ENCODE measurements at regions not wholly inside any gene's neighbourhood (a gene's known extent, or its start where the extent isn't known, plus 50 kb on each side); places are given as distances from the start of the nearest gene placed in this dataset.

- DNase-seq: peak; percentile 39
- WGBS, 2 donors (ENCODE audit: low coverage in 1 of 2): 66% methylated on average over 2 of the region's 2 CpGs; no CpG with 5 or more reads in 1 of the 2 donors
- Histone ChIP-seq H3K27ac (peak overlapping the region in 2 of 4 donors; percentile 5 to 8), H3K27me3 (no peaks in the 10 kb centered on the region), H3K4me3 (no peak overlapping the region), H3K9me3 (no peaks in the 10 kb centered on the region), H3K4me1 (peaks cover 0 to 9% (median 0%) of the 10 kb centered on the region in 4 donors), H3K36me3 (no peaks in the 10 kb centered on the region)
- TF ChIP-seq EP300 (IDR thresholded peaks at IDR 0.05; ENCODE audit: low read depth) (no peak), CTCF (IDR thresholded peaks at IDR 0.05) (no peak), POLR2AphosphoS5 (IDR thresholded peaks at IDR 0.05) (no peak), POLR2A (IDR thresholded peaks at IDR 0.05) (no peak)
- intact Hi-C loops (cut with DNase I; ENCODE audit: low total_unique reads) (no loop called here), in situ Hi-C loops (cut with MboI; ENCODE audit: low pct_ligation_motif_present in 1 of 4, low pct_unique_long_range_greater_than_20kb in 1 of 4, low sequenced_read_pairs in 3 of 4) (no loop called here)
Measured at GRCh38 chr12:115722181-115722580, 555.3 kb downstream of the MED13L start.

GRCh38 chr12:115716551-115716950, 560.9 kb downstream of the MED13L start:
- H3K36me3 ChIP-seq: no peaks in the 10 kb centered on the region
- TF ChIP-seq CTCF (IDR thresholded peaks at IDR 0.05) (no peak), EP300 (IDR thresholded peaks at IDR 0.05; ENCODE audit: low read depth) (no peak), POLR2A (IDR thresholded peaks at IDR 0.05) (no peak), POLR2AphosphoS5 (IDR thresholded peaks at IDR 0.05) (no peak)
- no peak for DNase-seq
- peaks cover 0 to 11% (median 0%) of the 10 kb centered on the region in 4 donors for H3K4me1 ChIP-seq
- 63 to 67% methylated on average over 3 to 4 of the region's 4 CpGs for WGBS, 2 donors (ENCODE audit: low coverage in 1 of 2)
- in situ Hi-C loops (cut with MboI; ENCODE audit: low pct_ligation_motif_present in 1 of 4, low pct_unique_long_range_greater_than_20kb in 1 of 4, low sequenced_read_pairs in 3 of 4) (no loop called here), intact Hi-C loops (cut with DNase I; ENCODE audit: low total_unique reads) (no loop called here)
- no peak overlapping the region for H3K4me3 ChIP-seq
- no peaks in the 10 kb centered on the region for H3K9me3 ChIP-seq
- no peaks in the 10 kb centered on the region for H3K27me3 ChIP-seq
- no peak overlapping the region for H3K27ac ChIP-seq

- in situ Hi-C loops (cut with MboI; ENCODE audit: low pct_ligation_motif_present in 1 of 4, low pct_unique_long_range_greater_than_20kb in 1 of 4, low sequenced_read_pairs in 3 of 4): no loop called here
- peak overlapping the region in 1 of 4 donors; percentile 5 for H3K27ac ChIP-seq
Measured at GRCh38 chr12:115712676-115713075, 564.8 kb downstream of the MED13L start.

GRCh38 chr12:115710104-115710564, 567.4 kb downstream of the MED13L start:
- in situ Hi-C loops (cut with MboI; ENCODE audit: low pct_ligation_motif_present in 1 of 4, low pct_unique_long_range_greater_than_20kb in 1 of 4, low sequenced_read_pairs in 3 of 4): no loop called here
- H3K36me3 ChIP-seq: no peaks in the 10 kb centered on the region

More at GRCh38 chr12:115712676-115713075, 564.8 kb downstream of the MED13L start:
- H3K4me3 ChIP-seq: no peak overlapping the region
- H3K9me3 ChIP-seq: no peaks in the 10 kb centered on the region
- H3K4me1 ChIP-seq: peaks cover 0 to 21% (median 9%) of the 10 kb centered on the region in 4 donors
- intact Hi-C loops (cut with DNase I; ENCODE audit: low total_unique reads): no loop called here
- H3K27me3 ChIP-seq: no peaks in the 10 kb centered on the region
- no peak for TF ChIP-seq POLR2A (IDR thresholded peaks at IDR 0.05)
- TF ChIP-seq EP300 (IDR thresholded peaks at IDR 0.05; ENCODE audit: low read depth): no peak
- no peak for TF ChIP-seq POLR2AphosphoS5 (IDR thresholded peaks at IDR 0.05)
- no peak for TF ChIP-seq CTCF (IDR thresholded peaks at IDR 0.05)
- peak; percentile 13 for DNase-seq
- 24 to 32% methylated on average over 3 of the region's 3 CpGs for WGBS, 2 donors (ENCODE audit: low coverage in 1 of 2)
- H3K36me3 ChIP-seq: no peaks in the 10 kb centered on the region

More at GRCh38 chr12:115710104-115710564, 567.4 kb downstream of the MED13L start:
- peak; percentile 7 for DNase-seq
- TF ChIP-seq CTCF (IDR thresholded peaks at IDR 0.05) (no peak), EP300 (IDR thresholded peaks at IDR 0.05; ENCODE audit: low read depth) (no peak), POLR2A (IDR thresholded peaks at IDR 0.05) (no peak), POLR2AphosphoS5 (IDR thresholded peaks at IDR 0.05) (no peak)
- Histone ChIP-seq H3K27ac (no peak overlapping the region), H3K4me1 (peaks cover 0 to 21% (median 9%) of the 10 kb centered on the region in 4 donors), H3K4me3 (no peak overlapping the region), H3K27me3 (no peaks in the 10 kb centered on the region), H3K9me3 (no peaks in the 10 kb centered on the region)
- 40 to 52% methylated on average over 1 to 3 of the region's 3 CpGs for WGBS, 2 donors (ENCODE audit: low coverage in 1 of 2)
- intact Hi-C loops (cut with DNase I; ENCODE audit: low total_unique reads): no loop called here
